PC-9 (cell line): ENCODE measurements at regions not wholly inside any gene's neighbourhood (a gene's known extent, or its start where the extent isn't known, plus 50 kb on each side); places are given as distances from the start of the nearest gene placed in this dataset.

Experiments
- EZH2 ChIP-seq: fragments of 200-600 bp; sonication (generic); IDR thresholded peaks from 2 replicates; pipeline ENCODE4 v1.8.0; 2017; ENCODE audit warnings: antibody characterized with exemption, low read depth
- TF ChIP-seq, protein P1 (sequence below): fragments of 200-600 bp; sonication (generic); conservative IDR thresholded peaks from 2 replicates; pipeline ENCODE4 v1.6.1; 2017; ENCODE audit warnings: mixed run types, antibody characterized with exemption, mild to moderate bottlenecking, moderate library complexity

GRCh38 chr2:111225856-111226255, 105.1 kb downstream of the BCL2L11 start:
- TF ChIP-seq, protein P1, sequence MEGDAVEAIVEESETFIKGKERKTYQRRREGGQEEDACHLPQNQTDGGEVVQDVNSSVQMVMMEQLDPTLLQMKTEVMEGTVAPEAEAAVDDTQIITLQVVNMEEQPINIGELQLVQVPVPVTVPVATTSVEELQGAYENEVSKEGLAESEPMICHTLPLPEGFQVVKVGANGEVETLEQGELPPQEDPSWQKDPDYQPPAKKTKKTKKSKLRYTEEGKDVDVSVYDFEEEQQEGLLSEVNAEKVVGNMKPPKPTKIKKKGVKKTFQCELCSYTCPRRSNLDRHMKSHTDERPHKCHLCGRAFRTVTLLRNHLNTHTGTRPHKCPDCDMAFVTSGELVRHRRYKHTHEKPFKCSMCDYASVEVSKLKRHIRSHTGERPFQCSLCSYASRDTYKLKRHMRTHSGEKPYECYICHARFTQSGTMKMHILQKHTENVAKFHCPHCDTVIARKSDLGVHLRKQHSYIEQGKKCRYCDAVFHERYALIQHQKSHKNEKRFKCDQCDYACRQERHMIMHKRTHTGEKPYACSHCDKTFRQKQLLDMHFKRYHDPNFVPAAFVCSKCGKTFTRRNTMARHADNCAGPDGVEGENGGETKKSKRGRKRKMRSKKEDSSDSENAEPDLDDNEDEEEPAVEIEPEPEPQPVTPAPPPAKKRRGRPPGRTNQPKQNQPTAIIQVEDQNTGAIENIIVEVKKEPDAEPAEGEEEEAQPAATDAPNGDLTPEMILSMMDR: no peak
- TF ChIP-seq EZH2: no peak
